Activated naive CD4-positive, alpha-beta T cell treated with anti-CD3 and anti-CD28 coated beads, Interleukin-2, amount 50 U/mL, for 72 hours (primary cell): ENCODE measurements at regions not wholly inside any gene's neighbourhood (a gene's known extent, or its start where the extent isn't known, plus 50 kb on each side); places are given as distances from the start of the nearest gene placed in this dataset.
"Not testable (repeated sequence)": the region's sequence is repeated elsewhere in the genome, so short reads cannot be mapped to it uniquely, and the experiment has no call there.

Experiments used
- ATAC-seq, 2 donors: fragments of 150-1000 bp; cut with Tn5 transposase; 2 replicates each; pipeline ENCODE4 v1.10.0; 2021; ENCODE audit warnings: mild to moderate bottlenecking in 2 of 2, moderate library complexity in 2 of 2
- DNase-seq, 2 donors: peaks; one replicate each; pipeline ENCODE4 v3.0.0; 2021 to 2022; ENCODE audit warnings: low spot score in 2 of 2
- H3K27ac Mint-ChIP-seq, 2 donors: one replicate each; pipeline ENCODE4 v1.8.0; 2022; ENCODE audit warnings: mild to moderate bottlenecking in 2 of 2, mixed read lengths in 2 of 2
- H3K36me3 Mint-ChIP-seq, 2 donors: one replicate each; pipeline ENCODE4 v1.8.0; 2022; ENCODE audit warnings: mixed read lengths in 2 of 2
- H3K9me3 Mint-ChIP-seq, 2 donors: one replicate each; pipeline ENCODE4 v1.8.0; 2022; ENCODE audit warnings: mixed read lengths in 2 of 2

GRCh38 chr22:48929276-48929790 lies 898.3 kb downstream of the BRD1 start:
- no peak overlapping the region for H3K27ac Mint-ChIP-seq
- H3K36me3 Mint-ChIP-seq, result peaks cover 0 to 2% of the 10 kb centered on the region in 2 donors
- ATAC-seq, result no peak

GRCh38 chr22:48927591-48927990 lies 900.1 kb downstream of the BRD1 start:
- ATAC-seq (no peak), DNase-seq (no peak)
- Mint-ChIP-seq H3K27ac (no peak overlapping the region), H3K36me3 (no peaks in the 10 kb centered on the region), H3K9me3 (no peaks in the 10 kb centered on the region)

More at GRCh38 chr22:48929276-48929790, 898.3 kb downstream of the BRD1 start:
- peaks cover 2% of the 10 kb centered on the region in 2 donors for H3K9me3 Mint-ChIP-seq
- DNase-seq, result no peak

GRCh38 chr22:48926643-48927042 lies 901.0 kb downstream of the BRD1 start:
- no peaks in the 10 kb centered on the region for H3K36me3 Mint-ChIP-seq
- ATAC-seq (no peak), DNase-seq (no peak)
- no peaks in the 10 kb centered on the region for H3K9me3 Mint-ChIP-seq
- no peak overlapping the region for H3K27ac Mint-ChIP-seq

- ATAC-seq (no peak), DNase-seq (no peak)
- H3K36me3 Mint-ChIP-seq, result no peaks in the 10 kb centered on the region
- H3K27ac Mint-ChIP-seq, result no peak overlapping the region
- no peaks in the 10 kb centered on the region for H3K9me3 Mint-ChIP-seq
These were observed 901.5 kb downstream of the BRD1 start for GRCh38 chr22:48926136-48926535.

- no peaks in the 10 kb centered on the region for H3K9me3 Mint-ChIP-seq
- no peak for ATAC-seq
- no peak overlapping the region for H3K27ac Mint-ChIP-seq
These were observed 902.2 kb downstream of the BRD1 start for GRCh38 chr22:48925450-48925849.

GRCh38 chr22:48923996-48924395 lies 903.7 kb downstream of the BRD1 start:
- Mint-ChIP-seq H3K27ac (no peak overlapping the region), H3K9me3 (no peaks in the 10 kb centered on the region), H3K36me3 (no peaks in the 10 kb centered on the region)
- ATAC-seq (no peak), DNase-seq (no peak)

More at GRCh38 chr22:48925450-48925849, 902.2 kb downstream of the BRD1 start:
- no peak for DNase-seq
- H3K36me3 Mint-ChIP-seq, result no peaks in the 10 kb centered on the region

GRCh38 chr22:48923165-48923865 lies 904.4 kb downstream of the BRD1 start:
- no peak for DNase-seq
- no peak overlapping the region for H3K27ac Mint-ChIP-seq
- no peaks in the 10 kb centered on the region for H3K36me3 Mint-ChIP-seq
- ATAC-seq, result no peak
- no peaks in the 10 kb centered on the region for H3K9me3 Mint-ChIP-seq

GRCh38 chr22:48921411-48921903 lies 906.2 kb downstream of the BRD1 start:
- no peak for ATAC-seq
- Mint-ChIP-seq H3K36me3 (peaks cover 6% of the 10 kb centered on the region in 2 donors), H3K27ac (no peak overlapping the region)

GRCh38 chr22:48920776-48921241 lies 906.9 kb downstream of the BRD1 start:
- Mint-ChIP-seq H3K9me3 (peaks cover 6% of the 10 kb centered on the region in 2 donors), H3K36me3 (peaks cover 6% of the 10 kb centered on the region in 2 donors), H3K27ac (no peak overlapping the region)
- no peak for DNase-seq
- no peak for ATAC-seq

More at GRCh38 chr22:48921411-48921903, 906.2 kb downstream of the BRD1 start:
- no peak for DNase-seq
- peaks cover 6% of the 10 kb centered on the region in 2 donors for H3K9me3 Mint-ChIP-seq

GRCh38 chr22:48919851-48920589 lies 907.7 kb downstream of the BRD1 start:
- ATAC-seq (no peak), DNase-seq (no peak)
- Mint-ChIP-seq H3K36me3 (peaks cover 11 to 12% of the 10 kb centered on the region in 2 donors), H3K9me3 (peaks cover 6 to 7% of the 10 kb centered on the region in 2 donors), H3K27ac (no peak overlapping the region)

- Mint-ChIP-seq H3K36me3 (peaks cover 12 to 19% of the 10 kb centered on the region in 2 donors), H3K27ac (no peak overlapping the region), H3K9me3 (peaks cover 15% of the 10 kb centered on the region in 2 donors)
- DNase-seq (no peak), ATAC-seq (no peak)
These were observed 908.5 kb downstream of the BRD1 start for GRCh38 chr22:48919187-48919590.

GRCh38 chr22:48918585-48919186 lies 909.0 kb downstream of the BRD1 start:
- no peak for ATAC-seq
- Mint-ChIP-seq H3K27ac (no peak overlapping the region), H3K9me3 (peaks cover 15 to 18% of the 10 kb centered on the region in 2 donors), H3K36me3 (peaks cover 12 to 19% of the 10 kb centered on the region in 2 donors)
- no peak for DNase-seq

GRCh38 chr22:48912356-48913066 lies 915.2 kb downstream of the BRD1 start:
- H3K9me3 Mint-ChIP-seq, result peaks cover 15 to 24% of the 10 kb centered on the region in 2 donors
- peak overlapping the region; percentile 26 to 30 for H3K27ac Mint-ChIP-seq
- peaks cover 19 to 32% of the 10 kb centered on the region in 2 donors for H3K36me3 Mint-ChIP-seq
- not testable (repeated sequence) for ATAC-seq, DNase-seq

- not testable (repeated sequence) for DNase-seq, ATAC-seq
- Mint-ChIP-seq H3K36me3 (peaks cover 13 to 26% of the 10 kb centered on the region in 2 donors), H3K27ac (peak overlapping the region; percentile 30 to 68), H3K9me3 (peaks cover 9 to 19% of the 10 kb centered on the region in 2 donors)
These were observed 916.0 kb downstream of the BRD1 start for GRCh38 chr22:48911647-48912046.

GRCh38 chr22:48911067-48911466 lies 916.6 kb downstream of the BRD1 start:
- H3K27ac Mint-ChIP-seq, DNase-seq: not testable (repeated sequence)

GRCh38 chr22:48908547-48908946 lies 919.1 kb downstream of the BRD1 start:
- DNase-seq, result no peak
- peaks cover 7 to 13% of the 10 kb centered on the region in 2 donors for H3K36me3 Mint-ChIP-seq
- H3K9me3 Mint-ChIP-seq, result peaks cover 0 to 6% of the 10 kb centered on the region in 2 donors
- no peak for ATAC-seq
- H3K27ac Mint-ChIP-seq, result no peak overlapping the region

More at GRCh38 chr22:48911067-48911466, 916.6 kb downstream of the BRD1 start:
- H3K36me3 Mint-ChIP-seq, result peaks cover 13 to 26% of the 10 kb centered on the region in 2 donors
- peaks cover 9 to 19% of the 10 kb centered on the region in 2 donors for H3K9me3 Mint-ChIP-seq
- not testable (repeated sequence) for ATAC-seq
